HG02840 (cell line): ENCODE measurements at regions not wholly inside any gene's neighbourhood (a gene's known extent, or its start where the extent isn't known, plus 50 kb on each side); places are given as distances from the start of the nearest gene placed in this dataset.

Experiments used
- ATAC-seq: cut with Tn5 transposase; IDR thresholded peaks from one replicate; pipeline ENCODE4 v1.9.1; 2021; ENCODE audit warnings: mild to moderate bottlenecking, moderate library complexity, moderate number of reproducible peaks; ENCODE audit not compliant: unreplicated experiment, low FRiP score

GRCh38 chr4:32043248-32043633 lies 1323.1 kb downstream of the PCDH7 start:
- no peak for ATAC-seq

GRCh38 chr4:32061916-32062315 lies 1341.7 kb downstream of the PCDH7 start:
- no peak for ATAC-seq

GRCh38 chr4:32073542-32073941 lies 1353.4 kb downstream of the PCDH7 start:
- no peak for ATAC-seq

- ATAC-seq: no peak
Observed at GRCh38 chr4:32087211-32087610, 1367.0 kb downstream of the PCDH7 start.

- ATAC-seq: no peak
Observed at GRCh38 chr4:32094987-32095386, 1374.8 kb downstream of the PCDH7 start.

GRCh38 chr4:32102896-32103295 lies 1382.7 kb downstream of the PCDH7 start:
- ATAC-seq: no peak

- no peak for ATAC-seq
Observed at GRCh38 chr4:32106767-32107166, 1386.6 kb downstream of the PCDH7 start.

- ATAC-seq: no peak
Observed at GRCh38 chr4:32112891-32113290, 1392.7 kb downstream of the PCDH7 start.

- ATAC-seq: no peak
Observed at GRCh38 chr4:32117693-32118092, 1397.5 kb downstream of the PCDH7 start.

GRCh38 chr4:32119907-32120306 lies 1399.7 kb downstream of the PCDH7 start:
- no peak for ATAC-seq

GRCh38 chr4:32128549-32128948 lies 1408.4 kb downstream of the PCDH7 start:
- no peak for ATAC-seq

GRCh38 chr4:32129967-32130366 lies 1409.8 kb downstream of the PCDH7 start:
- ATAC-seq: no peak

- ATAC-seq: no peak
Observed at GRCh38 chr4:32133141-32133540, 1413.0 kb downstream of the PCDH7 start.

GRCh38 chr4:32133734-32134133 lies 1413.6 kb downstream of the PCDH7 start:
- ATAC-seq: no peak

GRCh38 chr4:32135642-32136041 lies 1415.5 kb downstream of the PCDH7 start:
- no peak for ATAC-seq

GRCh38 chr4:32136081-32136787 lies 1416.1 kb downstream of the PCDH7 start:
- no peak for ATAC-seq

- no peak for ATAC-seq
Observed at GRCh38 chr4:32140636-32141035, 1420.5 kb downstream of the PCDH7 start.

GRCh38 chr4:32142075-32142474 lies 1421.9 kb downstream of the PCDH7 start:
- no peak for ATAC-seq

GRCh38 chr4:32145987-32146386 lies 1425.8 kb downstream of the PCDH7 start:
- ATAC-seq: no peak

- no peak for ATAC-seq
Observed at GRCh38 chr4:32147446-32148085, 1427.4 kb downstream of the PCDH7 start.

- ATAC-seq: no peak
Observed at GRCh38 chr4:32148111-32148666, 1428.0 kb downstream of the PCDH7 start.

- no peak for ATAC-seq
Observed at GRCh38 chr4:32158961-32159360, 1438.8 kb downstream of the PCDH7 start.
